ENCODE measurements at regions not wholly inside any gene's neighbourhood (a gene's known extent, or its start where the extent isn't known, plus 50 kb on each side); places are given as distances from the start of the nearest gene placed in this dataset.
A peak's percentile ranks its signal among the peaks of the same experiment; 100 is the strongest.
"Not testable (repeated sequence)": the region's sequence is repeated elsewhere in the genome, so short reads cannot be mapped to it uniquely, and the experiment has no call there.

- DNase-seq (ENCODE audit: low read depth), result no peak
Measured at GRCh38 chr5:130324953-130325671, 420.8 kb downstream of the CHSY3 start.

- no peak for DNase-seq (ENCODE audit: low read depth)
Measured at GRCh38 chr5:130323804-130324454, 419.7 kb downstream of the CHSY3 start.

- DNase-seq (ENCODE audit: low read depth), result no peak
Measured at GRCh38 chr5:130321931-130322330, 417.7 kb downstream of the CHSY3 start.

GRCh38 chr5:130316971-130317680 lies 412.9 kb downstream of the CHSY3 start:
- no peak for DNase-seq (ENCODE audit: low read depth)

- no peak for DNase-seq (ENCODE audit: low read depth)
Measured at GRCh38 chr5:130295235-130295634, 391.0 kb downstream of the CHSY3 start.

- not testable (repeated sequence) for DNase-seq (ENCODE audit: low read depth)
Measured at GRCh38 chr5:130294798-130295197, 390.5 kb downstream of the CHSY3 start.

- no peak for DNase-seq (ENCODE audit: low read depth)
Measured at GRCh38 chr5:130290219-130290618, 386.0 kb downstream of the CHSY3 start.

GRCh38 chr5:130289132-130290088 lies 385.1 kb downstream of the CHSY3 start:
- DNase-seq (ENCODE audit: low read depth), result peak; percentile 19

- DNase-seq (ENCODE audit: low read depth), result no peak
Measured at GRCh38 chr5:130287438-130287837, 383.2 kb downstream of the CHSY3 start.

GRCh38 chr5:130286971-130287370 lies 382.7 kb downstream of the CHSY3 start:
- DNase-seq (ENCODE audit: low read depth), result peak; percentile 30

- DNase-seq (ENCODE audit: low read depth), result peak; percentile 47
Measured at GRCh38 chr5:130282049-130282448, 377.8 kb downstream of the CHSY3 start.

- no peak for DNase-seq (ENCODE audit: low read depth)
Measured at GRCh38 chr5:130280528-130281217, 376.4 kb downstream of the CHSY3 start.

GRCh38 chr5:130279386-130279785 lies 375.1 kb downstream of the CHSY3 start:
- DNase-seq (ENCODE audit: low read depth), result no peak

GRCh38 chr5:130278136-130278535 lies 373.9 kb downstream of the CHSY3 start:
- no peak for DNase-seq (ENCODE audit: low read depth)

GRCh38 chr5:130277522-130277921 lies 373.3 kb downstream of the CHSY3 start:
- no peak for DNase-seq (ENCODE audit: low read depth)

GRCh38 chr5:130277002-130277401 lies 372.7 kb downstream of the CHSY3 start:
- DNase-seq (ENCODE audit: low read depth), result no peak

GRCh38 chr5:130272837-130273236 lies 368.6 kb downstream of the CHSY3 start:
- DNase-seq (ENCODE audit: low read depth), result no peak

- no peak for DNase-seq (ENCODE audit: low read depth)
Measured at GRCh38 chr5:130270786-130271185, 366.5 kb downstream of the CHSY3 start.

- no peak for DNase-seq (ENCODE audit: low read depth)
Measured at GRCh38 chr5:130268489-130268888, 364.2 kb downstream of the CHSY3 start.

- no peak for DNase-seq (ENCODE audit: low read depth)
Measured at GRCh38 chr5:130267926-130268325, 363.7 kb downstream of the CHSY3 start.

- DNase-seq (ENCODE audit: low read depth), result no peak
Measured at GRCh38 chr5:130260481-130260880, 356.2 kb downstream of the CHSY3 start.

All from GM04504 (cell line).